Stimulated activated CD8-positive, alpha-beta memory T cell treated with anti-CD3 and anti-CD28 coated beads, Interleukin-12 subunit alpha, Interleukin-12 subunit beta, amount 100 ng/mL, for 24 hours (primary cell): ENCODE measurements at regions not wholly inside any gene's neighbourhood (a gene's known extent, or its start where the extent isn't known, plus 50 kb on each side); places are given as distances from the start of the nearest gene placed in this dataset.

ENCODE experiments used
- DNase-seq: peaks from one replicate; pipeline ENCODE4 v3.0.0-alpha.2; 2020; ENCODE audit errors: extremely low read depth

DNA sequence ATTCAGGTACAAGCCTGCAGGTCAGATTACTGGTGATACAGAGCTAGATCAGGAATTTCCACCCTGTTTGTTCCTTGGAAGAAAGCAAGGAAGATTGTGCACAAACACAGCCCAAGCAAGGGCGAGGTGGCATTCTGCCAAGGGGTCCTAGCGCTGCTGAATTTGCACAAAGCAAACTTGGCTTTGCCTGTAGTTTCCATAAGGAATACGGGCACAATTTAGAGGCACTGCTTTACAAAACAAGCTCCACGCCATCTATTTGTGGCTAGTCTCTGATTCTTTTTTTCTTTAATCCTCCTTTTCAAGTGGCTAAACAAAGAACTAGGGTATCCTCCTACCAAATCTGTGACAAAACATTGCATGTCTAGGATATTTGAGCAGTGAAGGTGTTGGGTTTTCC lies 195.5 kb upstream of the ACVR2A start:
- no peak for DNase-seq

DNA sequence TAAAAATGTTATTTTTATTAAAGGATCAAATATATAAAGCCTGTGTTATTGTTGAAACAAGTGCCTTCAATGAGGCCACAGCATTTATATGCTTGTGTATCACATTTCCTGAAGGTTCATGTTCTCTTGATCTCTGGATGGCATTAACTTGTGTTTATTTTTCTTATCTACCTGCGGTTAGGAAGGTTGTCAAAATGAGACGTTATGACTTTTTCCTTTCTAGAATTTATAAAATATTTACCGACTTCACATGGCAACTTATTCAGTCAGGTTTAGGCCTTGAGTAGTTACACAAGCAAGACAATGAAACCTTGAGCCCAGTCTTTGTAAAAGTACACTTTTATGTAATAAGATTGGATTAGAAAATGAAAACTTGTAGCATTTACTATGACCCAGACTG lies 196.4 kb upstream of the ACVR2A start:
- DNase-seq: no peak

DNA sequence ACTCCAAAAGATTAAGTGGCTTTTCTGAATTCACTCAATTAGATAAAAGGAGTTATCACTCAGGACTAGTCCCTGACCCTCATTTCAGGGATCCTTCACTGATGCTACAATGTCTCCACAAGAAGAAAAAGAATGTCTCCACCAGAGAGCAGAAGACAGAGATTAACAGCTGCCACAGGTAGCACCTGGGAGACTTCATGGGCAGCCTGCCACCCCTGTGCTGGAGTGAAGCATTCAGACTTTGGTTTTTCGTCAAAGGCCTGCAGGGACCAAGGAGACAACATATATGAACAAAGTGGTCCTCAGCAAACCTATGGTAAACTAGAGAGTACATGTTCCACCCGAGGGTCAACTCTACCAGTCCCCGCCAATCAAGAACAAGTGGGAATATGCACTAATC lies 197.0 kb upstream of the ACVR2A start:
- no peak for DNase-seq

DNA sequence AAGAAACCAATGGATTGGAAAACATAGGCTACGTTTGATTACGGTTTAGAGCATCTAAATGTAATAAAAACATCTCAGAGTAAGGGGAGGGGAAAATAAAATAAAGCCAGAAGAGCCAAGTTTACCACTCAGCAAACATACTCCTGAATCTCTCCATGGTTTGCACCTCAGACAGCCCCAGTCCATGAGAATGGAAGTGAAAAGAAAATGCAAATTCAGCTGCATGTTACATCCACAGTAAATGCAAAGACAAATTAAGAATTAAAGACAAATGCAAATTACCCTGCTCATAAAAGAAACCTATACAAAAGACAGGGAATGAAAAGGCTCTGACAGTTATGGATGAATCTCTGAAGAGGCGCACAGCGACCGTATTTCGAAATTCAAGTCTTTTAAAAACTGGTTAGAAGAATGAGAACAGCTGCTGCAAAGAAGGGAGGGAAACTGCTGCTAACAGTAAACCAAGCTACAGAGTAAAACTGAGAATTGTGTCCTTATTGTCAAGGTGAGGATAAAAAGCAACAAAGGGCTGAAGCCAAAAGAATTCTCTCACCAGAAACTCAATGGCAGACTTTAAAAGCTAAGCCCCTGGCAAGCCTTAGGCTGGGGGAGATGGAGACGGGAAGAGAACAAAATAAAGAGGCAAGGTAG lies 197.9 kb upstream of the ACVR2A start:
- DNase-seq: no peak

DNA sequence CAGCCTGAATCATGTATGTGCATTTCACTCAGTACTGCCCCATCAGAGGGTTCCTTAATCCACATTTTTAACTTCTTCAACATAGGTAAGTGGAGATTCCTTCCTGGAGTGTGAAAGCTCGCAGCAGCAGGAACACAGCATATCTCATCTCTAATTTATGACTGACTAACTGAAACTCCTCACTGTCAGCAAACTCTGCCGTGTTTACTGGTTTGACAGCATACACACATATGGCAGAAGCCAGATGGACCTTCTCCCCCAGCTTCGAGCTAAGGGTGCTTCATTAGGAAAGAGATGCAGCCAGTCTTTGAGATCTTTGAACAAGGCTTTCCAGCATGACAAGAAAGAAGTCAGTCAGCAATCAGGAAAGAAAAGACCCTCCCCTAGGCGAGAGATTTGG lies 200.3 kb upstream of the ACVR2A start:
- DNase-seq: no peak

DNA sequence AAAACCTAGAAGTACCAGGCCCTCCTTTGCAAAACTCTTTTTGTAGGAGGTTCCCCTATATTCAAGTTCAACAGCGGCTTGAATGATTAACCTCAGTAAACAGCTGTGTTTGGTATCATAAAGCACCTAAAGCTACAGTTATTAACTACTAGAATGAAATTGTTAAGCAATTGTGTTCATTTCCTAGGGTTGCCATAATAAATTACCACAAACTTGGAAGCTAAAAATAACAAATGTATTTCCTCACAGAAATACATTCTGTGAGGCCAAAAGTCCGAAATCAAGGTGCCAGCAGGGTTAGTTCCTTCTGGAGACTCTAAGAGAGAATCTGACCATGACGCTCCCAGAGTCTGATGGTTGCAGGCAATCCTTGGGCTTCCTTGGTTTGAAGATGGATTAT lies 202.1 kb upstream of the ACVR2A start:
- no peak for DNase-seq

DNA sequence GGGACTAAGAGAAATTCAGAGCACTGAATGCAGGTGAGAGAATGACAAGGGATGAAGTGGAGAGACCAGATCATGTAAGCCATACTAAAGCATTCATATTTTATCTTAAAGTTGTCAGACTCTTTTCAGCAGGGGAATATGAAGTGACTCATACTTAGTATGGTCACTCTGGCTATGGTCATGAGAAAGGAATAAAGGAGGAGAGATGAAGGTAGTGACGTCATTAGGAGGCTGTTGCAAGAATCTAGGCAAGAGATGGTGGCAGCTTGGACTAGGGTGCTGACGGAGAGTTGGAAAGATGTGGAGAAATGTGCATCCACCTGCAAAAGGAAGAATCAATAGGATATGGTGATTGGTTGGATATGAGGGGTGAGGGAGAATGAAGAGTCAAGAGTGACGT lies 203.2 kb upstream of the ACVR2A start:
- no peak for DNase-seq

DNA sequence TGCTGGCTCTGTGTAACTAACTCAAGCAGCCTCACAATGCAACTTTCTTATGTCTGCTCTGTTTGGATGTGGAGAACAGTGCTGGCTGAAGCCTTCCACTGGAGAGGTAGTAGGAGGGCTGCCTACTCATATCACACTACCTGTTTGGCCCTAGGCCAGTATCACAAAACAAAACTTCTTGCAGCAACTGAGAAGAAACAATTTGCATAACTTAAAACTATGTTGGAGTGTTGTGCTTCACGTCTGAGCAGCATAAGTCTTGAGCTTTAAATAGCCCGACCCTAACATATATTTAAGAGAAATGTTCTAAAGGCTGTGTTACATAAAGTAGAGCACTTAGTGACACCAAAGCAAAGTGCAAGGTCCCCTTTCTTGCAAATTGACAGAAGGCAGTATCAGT lies 204.9 kb upstream of the ACVR2A start:
- no peak for DNase-seq

DNA sequence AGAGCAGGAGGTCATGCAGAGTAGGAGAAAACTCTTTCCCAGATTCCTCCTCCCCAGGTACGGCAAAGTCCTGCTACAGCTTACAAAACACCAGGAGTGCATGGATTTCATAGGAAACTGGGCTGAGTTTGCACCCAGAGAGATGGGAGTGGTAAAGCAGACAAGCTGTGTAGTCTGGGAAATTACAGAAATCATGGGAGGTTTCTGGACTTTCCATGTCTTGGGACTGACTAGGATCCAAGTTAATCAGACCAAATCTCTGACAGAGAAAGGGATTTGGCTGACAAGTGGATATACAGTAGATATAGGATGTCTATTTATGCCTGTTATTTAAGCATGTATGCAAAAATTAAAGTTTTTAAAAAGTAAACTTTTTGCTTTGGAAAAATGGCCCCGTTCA lies 205.4 kb upstream of the ACVR2A start:
- no peak for DNase-seq

DNA sequence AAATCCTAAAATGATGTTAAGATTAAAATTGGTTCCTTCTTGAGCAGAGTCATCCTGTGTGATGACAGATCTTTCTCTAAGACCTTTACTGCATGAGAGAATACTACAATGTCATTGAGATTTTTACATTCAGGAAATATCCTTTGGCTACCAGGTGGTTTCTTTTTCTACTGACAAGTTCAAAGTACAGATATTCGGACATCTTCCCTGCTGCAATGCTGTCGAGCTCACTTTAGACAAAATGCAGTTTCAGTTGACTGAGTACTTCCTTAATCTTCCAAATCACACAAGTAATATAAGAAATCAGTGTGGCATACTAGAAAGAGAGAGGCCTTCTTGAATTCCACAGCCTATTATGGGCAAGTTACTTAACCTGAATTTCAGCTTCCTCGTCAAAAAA lies 207.9 kb upstream of the ACVR2A start:
- no peak for DNase-seq

DNA sequence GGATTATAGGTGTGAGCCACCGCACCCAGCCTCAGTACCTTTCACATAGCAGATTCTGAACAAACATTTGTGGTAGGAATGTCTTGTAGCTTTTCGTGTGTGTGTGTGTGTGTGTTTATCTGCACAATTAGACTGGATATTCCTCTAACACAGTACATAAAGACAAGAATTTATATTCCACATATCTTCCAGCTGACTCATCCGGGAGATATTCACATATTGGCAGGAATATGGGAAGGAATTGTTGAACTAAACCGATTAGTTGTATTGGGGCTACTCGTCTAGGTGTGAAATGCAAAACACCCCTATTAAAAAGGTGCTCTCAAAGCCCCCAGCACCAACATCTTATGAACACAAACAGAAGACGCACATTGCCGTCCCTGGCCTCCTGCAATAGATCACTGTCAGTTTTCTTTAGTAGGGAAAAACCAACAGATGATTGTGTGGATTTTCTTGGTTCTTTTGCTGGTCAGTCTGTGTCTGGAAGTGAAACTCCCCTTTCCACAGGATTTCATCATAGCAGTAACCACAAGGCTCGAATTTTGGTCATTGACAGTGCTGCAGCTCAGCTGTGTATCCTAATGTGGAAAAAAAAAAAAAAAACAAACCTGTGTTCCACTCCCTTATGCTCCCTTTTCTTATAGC lies 208.5 kb upstream of the ACVR2A start:
- DNase-seq: no peak

DNA sequence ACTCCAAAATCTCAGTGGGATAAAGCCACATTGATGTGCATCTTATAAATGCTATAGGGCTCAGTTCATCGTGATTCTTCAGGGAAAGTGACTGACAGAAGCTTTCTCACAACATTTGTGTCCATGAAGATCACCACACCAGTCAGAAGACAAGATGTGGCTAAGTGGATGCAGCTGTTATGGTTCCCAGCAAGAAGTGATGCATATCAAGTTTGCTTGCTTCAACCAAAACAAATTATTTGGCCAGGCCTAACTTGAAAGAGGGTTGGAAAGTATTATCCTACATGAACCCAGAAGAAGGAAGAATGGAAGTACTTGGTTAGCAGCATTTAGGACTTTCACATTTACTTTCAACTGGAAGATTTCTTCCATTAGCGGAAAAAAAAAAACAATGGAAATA lies 210.0 kb upstream of the ACVR2A start:
- no peak for DNase-seq

DNA sequence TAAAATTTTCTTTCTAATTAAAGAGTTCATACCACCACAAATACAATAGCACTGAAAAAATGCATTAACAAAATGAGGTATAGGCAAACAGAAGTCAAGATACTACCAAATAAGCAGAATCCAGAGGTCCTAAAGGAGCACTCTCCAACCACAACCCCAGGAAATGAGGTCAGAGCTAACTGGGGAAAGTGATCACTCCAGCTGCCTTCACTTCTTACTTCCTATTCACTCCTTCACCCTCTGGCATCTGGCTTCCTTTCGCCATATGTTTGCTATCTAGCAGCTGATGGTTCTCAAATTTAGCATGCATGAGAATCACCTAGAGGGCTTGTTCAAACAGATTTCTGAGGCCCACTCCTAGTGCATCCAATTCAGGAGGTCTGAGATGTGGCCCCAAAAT lies 212.6 kb upstream of the ACVR2A start:
- no peak for DNase-seq

DNA sequence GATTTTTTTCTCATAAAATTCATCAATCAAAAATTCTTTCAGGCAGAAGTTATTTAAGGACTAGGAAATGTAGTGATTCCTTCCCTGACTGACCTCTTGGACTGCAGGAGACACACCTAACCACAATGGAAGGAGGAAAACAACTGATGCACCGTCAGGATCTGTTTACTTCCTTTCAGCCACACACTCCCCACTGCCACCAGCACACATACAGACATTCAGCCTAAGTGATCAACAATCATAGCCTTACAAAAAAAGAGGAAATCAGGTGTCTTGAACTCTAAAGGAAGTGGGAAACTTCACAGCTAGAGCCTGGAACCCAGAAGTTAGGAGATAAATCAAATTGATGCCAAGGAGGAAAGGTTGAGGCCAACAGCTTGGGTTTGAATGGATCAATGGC lies 213.5 kb upstream of the ACVR2A start:
- no peak for DNase-seq

DNA sequence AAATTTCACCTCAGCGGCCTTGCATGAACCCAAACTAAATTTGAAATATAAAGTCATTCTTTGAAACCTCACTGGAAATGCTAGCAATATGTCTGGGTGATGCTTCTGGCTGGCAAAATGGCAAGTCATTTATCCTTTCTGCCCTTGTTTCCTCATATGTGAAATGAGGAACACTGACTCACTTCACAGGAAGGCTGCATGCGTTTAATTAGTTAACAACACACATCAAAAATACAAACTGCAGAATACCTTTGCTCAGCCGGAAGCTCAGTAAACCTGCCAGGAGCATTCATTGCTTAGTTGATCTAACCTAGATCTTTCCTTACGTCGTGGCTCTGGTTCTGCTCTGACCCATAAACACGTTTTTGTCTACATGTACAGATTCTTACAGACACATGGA lies 214.2 kb upstream of the ACVR2A start:
- no peak for DNase-seq

DNA sequence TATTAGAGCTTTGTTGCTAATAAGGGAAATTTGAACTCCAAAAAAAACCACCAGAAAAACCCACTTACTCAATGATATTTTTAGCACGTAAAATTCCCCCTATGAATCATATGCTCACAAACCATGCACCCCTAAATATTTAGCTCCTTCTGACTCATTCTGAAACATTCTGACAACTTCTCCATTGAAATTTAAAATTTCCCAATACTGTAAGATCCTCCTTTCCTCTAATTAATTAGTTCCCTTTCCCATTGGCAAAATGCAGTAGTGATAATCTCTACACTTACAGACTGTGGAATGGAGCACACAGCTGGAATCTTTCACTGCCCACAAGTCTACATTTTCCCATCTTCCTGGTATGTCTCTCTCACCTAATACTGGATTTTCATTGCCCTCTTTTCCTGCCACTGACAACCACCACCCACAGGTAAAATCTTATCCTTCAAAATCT lies 215.8 kb upstream of the ACVR2A start:
- DNase-seq: no peak

DNA sequence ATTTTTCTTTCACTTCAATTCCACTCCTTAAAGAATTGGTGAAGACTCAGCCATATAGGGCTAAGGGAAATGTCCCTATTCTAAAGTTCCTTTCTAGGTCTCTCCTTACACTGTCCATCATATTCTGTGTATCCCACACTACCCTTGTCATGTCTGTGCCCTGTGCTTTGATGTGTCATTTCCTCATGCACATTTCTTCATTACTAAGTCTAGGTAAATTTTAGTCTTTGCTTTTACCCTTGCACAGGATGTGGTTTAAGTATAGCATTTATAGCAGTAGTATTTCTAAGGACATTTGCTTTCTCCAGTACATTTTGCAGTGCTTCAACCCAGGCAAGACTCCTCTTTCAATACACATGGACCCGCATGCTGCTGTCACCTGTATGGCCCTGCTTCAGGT lies 221.5 kb upstream of the ACVR2A start:
- DNase-seq: no peak

DNA sequence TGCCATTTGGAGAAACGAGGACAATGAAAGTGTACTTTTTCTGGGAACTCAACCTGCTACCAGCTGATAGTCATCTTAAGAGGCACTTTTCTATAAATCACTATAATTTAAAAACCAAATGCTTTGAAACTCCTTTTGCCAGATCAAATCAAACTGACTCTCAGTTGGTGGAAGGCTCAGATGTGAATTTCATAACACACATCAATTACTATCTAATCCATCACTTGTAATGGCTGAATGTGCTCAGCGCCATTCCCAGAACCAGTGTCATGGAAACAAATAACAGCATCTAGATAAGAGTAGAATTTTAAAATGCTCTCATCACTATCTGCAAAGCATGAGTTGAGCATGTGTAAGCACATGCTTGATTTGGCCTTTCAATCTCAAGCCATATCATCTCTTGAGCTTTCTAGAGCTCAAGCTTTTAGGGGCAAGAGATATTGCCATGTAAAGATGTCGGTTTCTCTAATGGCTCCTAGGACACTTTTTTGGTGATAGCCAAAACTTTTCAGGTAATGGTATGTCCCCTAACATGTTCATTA lies 223.1 kb upstream of the ACVR2A start:
- no peak for DNase-seq

DNA sequence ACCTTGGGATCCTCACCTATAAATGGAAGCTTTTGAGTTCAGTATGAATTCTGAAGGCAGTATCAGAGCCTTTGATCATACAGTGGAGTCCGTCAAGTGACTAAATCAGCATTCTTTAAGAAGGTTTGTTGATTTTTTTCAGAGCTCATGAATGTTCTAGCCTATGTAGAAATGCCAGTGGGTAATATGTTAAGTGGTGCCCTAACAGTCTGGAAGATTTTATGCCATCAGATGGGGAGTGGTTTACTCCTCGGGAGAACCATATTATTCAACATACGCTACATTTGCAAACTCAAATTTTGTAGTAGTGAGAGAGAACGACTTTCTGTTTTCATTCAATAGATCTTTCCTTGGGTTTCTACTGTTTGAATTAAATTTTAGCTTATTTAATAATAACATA lies 225.0 kb upstream of the ACVR2A start:
- no peak for DNase-seq

DNA sequence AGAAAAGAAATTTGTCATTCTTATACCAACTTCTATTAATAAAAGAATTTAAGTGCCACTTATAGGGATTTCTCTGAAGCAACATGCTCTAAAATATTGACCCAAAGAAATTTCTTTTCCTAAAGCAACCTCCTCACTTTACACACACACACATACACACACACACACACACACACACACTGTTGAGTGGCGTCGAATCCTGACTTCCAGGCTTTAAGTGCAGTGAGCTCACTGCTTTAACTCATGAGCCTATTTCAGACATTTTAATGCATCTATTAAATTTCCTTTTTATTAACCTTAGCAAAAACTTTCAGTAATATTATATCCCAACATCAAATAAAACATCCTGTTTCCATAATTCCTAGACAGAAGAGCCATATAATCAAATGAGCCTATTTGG lies 229.1 kb upstream of the ACVR2A start:
- DNase-seq: no peak

DNA sequence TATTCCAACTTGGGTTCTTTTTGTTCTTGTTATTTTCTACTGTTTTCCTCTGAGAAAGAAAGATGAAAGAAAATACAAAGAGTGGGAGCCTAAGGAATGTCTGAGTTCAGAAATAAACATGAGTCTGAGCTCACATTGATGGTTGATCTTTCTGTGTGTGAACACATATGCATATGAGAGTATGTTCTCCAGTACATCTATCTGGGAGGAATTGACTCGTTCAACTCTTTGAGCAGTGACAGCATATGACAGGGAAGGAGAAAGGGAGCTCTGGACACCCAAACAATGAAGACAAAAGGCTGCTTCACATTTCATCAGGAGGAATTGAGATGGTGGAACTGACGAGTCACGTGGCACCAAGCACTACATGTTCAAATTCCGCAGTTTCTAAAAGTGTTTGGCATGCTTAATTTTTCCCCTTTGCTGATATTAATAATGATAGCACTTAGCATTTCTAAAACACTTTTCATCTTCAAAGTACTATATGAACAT lies 229.8 kb upstream of the ACVR2A start:
- DNase-seq: no peak

DNA sequence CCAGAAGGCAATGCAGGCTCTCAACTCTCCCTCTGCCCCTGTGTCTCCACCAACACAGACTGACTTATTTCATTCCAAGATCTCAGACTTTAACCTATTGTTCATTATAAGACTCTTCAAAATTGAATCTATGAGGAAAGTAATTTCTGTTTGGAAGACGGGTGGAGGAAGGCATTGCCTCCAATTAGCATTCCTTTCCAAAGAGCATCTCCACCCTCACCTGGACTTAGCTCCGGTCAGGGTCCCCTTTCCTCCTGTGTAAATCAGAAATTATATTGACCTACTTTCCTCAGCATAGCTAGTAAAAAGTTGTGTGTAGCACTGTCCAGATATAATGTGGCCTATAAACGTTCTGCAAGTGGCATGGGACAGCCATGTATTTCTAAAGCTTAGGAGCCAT lies 230.4 kb upstream of the ACVR2A start:
- no peak for DNase-seq

DNA sequence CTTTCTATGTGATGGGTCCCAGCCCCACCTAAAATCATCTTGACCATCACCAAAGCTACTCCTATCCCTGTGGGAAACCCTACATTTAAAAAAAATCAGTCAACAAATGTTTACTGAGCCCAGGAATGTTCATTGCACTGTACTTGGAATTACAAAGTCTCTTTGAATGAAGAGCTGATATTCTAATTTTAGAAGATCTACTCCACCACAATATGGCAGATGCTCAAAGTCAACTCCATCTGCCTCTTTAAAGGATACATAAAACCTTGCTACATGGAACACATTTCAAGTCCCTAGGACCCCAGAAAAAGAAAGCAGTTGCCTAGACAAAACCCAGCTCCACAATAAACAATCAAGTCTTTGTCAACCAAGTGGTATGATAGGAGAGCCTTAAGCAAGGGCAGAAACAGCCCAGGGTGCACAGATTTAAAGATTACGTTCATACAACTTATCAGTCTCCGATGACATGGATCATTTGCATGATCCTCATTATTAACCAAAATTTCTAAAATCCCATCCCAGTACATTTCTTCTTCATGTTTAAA lies 234.3 kb upstream of the ACVR2A start:
- no peak for DNase-seq
